ENCODE measurements at regions not wholly inside any gene's neighbourhood (a gene's known extent, or its start where the extent isn't known, plus 50 kb on each side); places are given as distances from the start of the nearest gene placed in this dataset.
A peak's percentile ranks its signal among the peaks of the same experiment; 100 is the strongest.

GRCh38 chr2:236861196-236861875 is 224.4 kb upstream of the COPS8 start:
- no peak for DNase-seq

- no peak for DNase-seq
Measured at GRCh38 chr2:236861944-236862343, 223.7 kb upstream of the COPS8 start.

- DNase-seq: no peak
Measured at GRCh38 chr2:236862526-236862925, 223.2 kb upstream of the COPS8 start.

GRCh38 chr2:236862961-236863728 is 222.5 kb upstream of the COPS8 start:
- no peak for DNase-seq

- DNase-seq: no peak
Measured at GRCh38 chr2:236863729-236864126, 222.0 kb upstream of the COPS8 start.

GRCh38 chr2:236865052-236865451 is 220.6 kb upstream of the COPS8 start:
- no peak for DNase-seq

- DNase-seq: no peak
Measured at GRCh38 chr2:236866542-236867340, 218.9 kb upstream of the COPS8 start.

- DNase-seq: no peak
Measured at GRCh38 chr2:236867441-236868260, 218.0 kb upstream of the COPS8 start.

- DNase-seq: no peak
Measured at GRCh38 chr2:236870370-236870769, 215.3 kb upstream of the COPS8 start.

- peak; percentile 18 to 37 for DNase-seq
Measured at GRCh38 chr2:236871500-236872001, 214.1 kb upstream of the COPS8 start.

- DNase-seq: no peak
Measured at GRCh38 chr2:236872015-236872414, 213.7 kb upstream of the COPS8 start.

GRCh38 chr2:236872981-236873380 is 212.7 kb upstream of the COPS8 start:
- DNase-seq: no peak

- no peak for DNase-seq
Measured at GRCh38 chr2:236873636-236874035, 212.1 kb upstream of the COPS8 start.

GRCh38 chr2:236874866-236875481 is 210.7 kb upstream of the COPS8 start:
- DNase-seq: no peak

- DNase-seq: peak; percentile 29 to 38
Measured at GRCh38 chr2:236875906-236876505, 209.7 kb upstream of the COPS8 start.

GRCh38 chr2:236876642-236877041 is 209.0 kb upstream of the COPS8 start:
- no peak for DNase-seq

- no peak for DNase-seq
Measured at GRCh38 chr2:236877972-236878371, 207.7 kb upstream of the COPS8 start.

- DNase-seq: no peak
Measured at GRCh38 chr2:236879416-236879963, 206.2 kb upstream of the COPS8 start.

- DNase-seq: no peak
Measured at GRCh38 chr2:236882074-236882473, 203.6 kb upstream of the COPS8 start.

GRCh38 chr2:236882930-236883329 is 202.8 kb upstream of the COPS8 start:
- no peak for DNase-seq

GRCh38 chr2:236883819-236884218 is 201.9 kb upstream of the COPS8 start:
- DNase-seq: no peak
